Ovary (tissue), 3 donors: ENCODE measurements at regions not wholly inside any gene's neighbourhood (a gene's known extent, or its start where the extent isn't known, plus 50 kb on each side); places are given as distances from the start of the nearest gene placed in this dataset.
"Not testable (repeated sequence)": the region's sequence is repeated elsewhere in the genome, so short reads cannot be mapped to it uniquely, and the experiment has no call there.

Experiments used
- EP300 ChIP-seq: sonication (generic); formaldehyde crosslinking; IDR thresholded peaks from one replicate; pipeline ENCODE4 v1.6.1; 2017; ENCODE audit warnings: antibody characterized with exemption
- POLR2A ChIP-seq: fragments of 450-650 bp; IDR thresholded peaks from one replicate; pipeline ENCODE4 v1.6.1; 2017; ENCODE audit warnings: antibody characterized with exemption, mild to moderate bottlenecking, moderate library complexity
- TF ChIP-seq, protein P1 (sequence below), 3 donors: fragments of 450-650 bp in 2 of 3; fragments of 200-600 bp in 1 of 3; IDR thresholded peaks; one replicate each; pipeline versions ENCODE4 v1.5.1 to v1.8.0; 2016 to 2022; ENCODE audit warnings: antibody characterized with exemption in 3 of 3, mild to moderate bottlenecking in 1 of 3
- donor health status: DM: no; HTN: no; CAD: no.

DNA sequence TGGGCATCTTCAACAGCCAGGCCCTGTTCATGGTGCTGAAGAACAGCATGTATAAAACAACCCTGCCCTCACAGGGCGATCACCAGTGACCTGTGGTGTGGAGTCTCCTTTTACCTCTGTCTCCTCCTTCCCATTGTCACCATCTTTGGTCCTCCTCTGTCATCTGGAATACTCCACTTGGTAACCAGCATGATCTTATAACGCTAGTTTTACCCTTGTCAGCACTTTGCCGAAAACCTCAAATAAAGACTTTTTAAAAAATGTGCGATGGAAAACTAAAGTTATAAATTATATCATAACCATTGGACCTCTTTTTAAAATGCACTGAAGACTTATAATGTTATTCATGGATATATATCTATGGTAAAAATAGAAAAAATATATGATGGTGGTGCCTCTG is 945.2 kb upstream of the DEFB115 start:
- TF ChIP-seq, protein P1, sequence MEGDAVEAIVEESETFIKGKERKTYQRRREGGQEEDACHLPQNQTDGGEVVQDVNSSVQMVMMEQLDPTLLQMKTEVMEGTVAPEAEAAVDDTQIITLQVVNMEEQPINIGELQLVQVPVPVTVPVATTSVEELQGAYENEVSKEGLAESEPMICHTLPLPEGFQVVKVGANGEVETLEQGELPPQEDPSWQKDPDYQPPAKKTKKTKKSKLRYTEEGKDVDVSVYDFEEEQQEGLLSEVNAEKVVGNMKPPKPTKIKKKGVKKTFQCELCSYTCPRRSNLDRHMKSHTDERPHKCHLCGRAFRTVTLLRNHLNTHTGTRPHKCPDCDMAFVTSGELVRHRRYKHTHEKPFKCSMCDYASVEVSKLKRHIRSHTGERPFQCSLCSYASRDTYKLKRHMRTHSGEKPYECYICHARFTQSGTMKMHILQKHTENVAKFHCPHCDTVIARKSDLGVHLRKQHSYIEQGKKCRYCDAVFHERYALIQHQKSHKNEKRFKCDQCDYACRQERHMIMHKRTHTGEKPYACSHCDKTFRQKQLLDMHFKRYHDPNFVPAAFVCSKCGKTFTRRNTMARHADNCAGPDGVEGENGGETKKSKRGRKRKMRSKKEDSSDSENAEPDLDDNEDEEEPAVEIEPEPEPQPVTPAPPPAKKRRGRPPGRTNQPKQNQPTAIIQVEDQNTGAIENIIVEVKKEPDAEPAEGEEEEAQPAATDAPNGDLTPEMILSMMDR (IDR thresholded peaks at IDR 0.05) = not testable (repeated sequence)
- not testable (repeated sequence) for TF ChIP-seq POLR2A, EP300
